ENCODE measurements at regions not wholly inside any gene's neighbourhood (a gene's known extent, or its start where the extent isn't known, plus 50 kb on each side); places are given as distances from the start of the nearest gene placed in this dataset.
A peak's percentile ranks its signal among the peaks of the same experiment; 100 is the strongest.

GRCh38 chr14:80269353-80269925 lies 58.1 kb upstream of the DIO2 start:
- intact Hi-C loops (cut with micrococcal nuclease) = no loop called here
- H3K4me1 ChIP-seq (ENCODE audit: control insufficient read depth, extremely low read depth, insufficient read depth, low read length) = no peaks in the 10 kb centered on the region
- H3K27me3 ChIP-seq (ENCODE audit: control insufficient read depth in 2 of 2, insufficient read depth in 2 of 2, low read length in 2 of 2) = no peaks in the 10 kb centered on the region
- dilution Hi-C loops (cut with MboI; ENCODE audit: extremely low pct_ligation_motif_present, low sequenced_read_pairs) = no loop called here
- no peak overlapping the region for H3K4me2 ChIP-seq (ENCODE audit: insufficient read depth, low read length)
- H4K20me1 ChIP-seq (replicated peaks; ENCODE audit: control insufficient read depth, extremely low read depth, insufficient read depth, low read length) = no peaks in the 10 kb centered on the region
- no peak for FAIRE-seq
- no peak overlapping the region for H3K9ac ChIP-seq (replicated peaks; ENCODE audit: extremely low read depth, insufficient read depth, low read length)
- H2AFZ ChIP-seq (ENCODE audit: low read depth, low read length) = no peak overlapping the region
- ChIA-PET CTCF (interaction anchor here (1.4 kb wide), 1 partner anchor 20 kb away, joined by 3 read pairs; no protein-coding TSS in a partner anchor), POLR2A (no interaction called here)
- no peaks in the 10 kb centered on the region for H3K79me2 ChIP-seq (ENCODE audit: control insufficient read depth, insufficient read depth, low read length)
- H3K4me3 ChIP-seq (replicated peaks in 1 of 3; ENCODE audit: insufficient read depth in 1 of 3, low read depth in 1 of 3, low read length in 3 of 3) = no peak overlapping the region
- no peak overlapping the region for H3K27ac ChIP-seq (ENCODE audit: insufficient read depth, low read depth, low read length)
- DNase-seq (ENCODE audit: low read depth, low spot score) = peak; percentile 3
- no peaks in the 10 kb centered on the region for H3K36me3 ChIP-seq (ENCODE audit: control insufficient read depth in 2 of 2, extremely low read depth in 1 of 2, insufficient read depth in 2 of 2, low read length in 2 of 2)
- H3K9me3 ChIP-seq (replicated peaks; ENCODE audit: control insufficient read depth, insufficient read depth, low read length) = no peaks in the 10 kb centered on the region
- TF ChIP-seq JUN (IDR thresholded peaks at IDR 0.05; ENCODE audit: borderline replicate concordance, insufficient read depth, insufficient read length, low read depth) (no peak), FOS (IDR thresholded peaks at IDR 0.05; ENCODE audit: borderline replicate concordance, insufficient read depth, low read length) (peak; percentile 84), CTCF (IDR thresholded peaks at IDR 0.05; ENCODE audit: extremely low read depth in 1 of 2, insufficient read depth in 1 of 2, low read depth in 1 of 2, low read length in 2 of 2) (no peak), GATA2 (IDR thresholded peaks at IDR 0.05; ENCODE audit: insufficient read depth, insufficient read length, low read depth, low read length) (no peak), MYC (IDR thresholded peaks at IDR 0.05; ENCODE audit: low read depth, low read length) (no peak), EZH2 (IDR thresholded peaks at IDR 0.05; ENCODE audit: borderline replicate concordance, low read depth, low read length, severe bottlenecking) (no peak)
- no TSS peak for BruUV-seq (replicated peaks)
- no peaks in the 10 kb centered on the region for H3K9me1 ChIP-seq (replicated peaks; ENCODE audit: control insufficient read depth, extremely low read depth, insufficient read depth, low read length)

Data from endothelial cell of umbilical vein (primary cell).